ENCODE measurements at regions not wholly inside any gene's neighbourhood (a gene's known extent, or its start where the extent isn't known, plus 50 kb on each side); places are given as distances from the start of the nearest gene placed in this dataset.

- Histone ChIP-seq H3K9me3 (peaks cover 0 to 12% (median 0%) of the 10 kb centered on the region in 11 donors), H3K4me1 (no peaks in the 10 kb centered on the region), H3K27me3 (no peaks in the 10 kb centered on the region), H3K27ac (no peak overlapping the region), H3K36me3 (no peaks in the 10 kb centered on the region), H3K4me3 (no peak overlapping the region)
- intact Hi-C loops (cut with DNase I): no loop called here
- ATAC-seq (no peak), DNase-seq (no peak)
- no peak for TF ChIP-seq CTCF (IDR thresholded peaks at IDR 0.05)
Measured at GRCh38 chr3:5799398-5799797, 611.9 kb downstream of the EDEM1 start.

GRCh38 chr3:5800965-5801364 lies 613.5 kb downstream of the EDEM1 start:
- no peaks in the 10 kb centered on the region for H3K36me3 ChIP-seq
- no peak overlapping the region for H3K27ac ChIP-seq
- 67 to 70% methylated on average over 4 of the region's 4 CpGs for WGBS, 2 donors
- intact Hi-C loops (cut with DNase I): no loop called here
- no peaks in the 10 kb centered on the region for H3K4me1 ChIP-seq
- H3K9me3 ChIP-seq: peaks cover 0 to 7% (median 0%) of the 10 kb centered on the region in 11 donors
- no peak for TF ChIP-seq CTCF (IDR thresholded peaks at IDR 0.05)
- H3K4me3 ChIP-seq: no peak overlapping the region
- DNase-seq: no peak
- H3K27me3 ChIP-seq: no peaks in the 10 kb centered on the region
- no peak for ATAC-seq

GRCh38 chr3:5806192-5806591 lies 618.7 kb downstream of the EDEM1 start:
- no peak for TF ChIP-seq CTCF (IDR thresholded peaks at IDR 0.05)
- H3K9me3 ChIP-seq: peaks cover 0 to 7% (median 0%) of the 10 kb centered on the region in 11 donors
- no peak for DNase-seq
- no peaks in the 10 kb centered on the region for H3K27me3 ChIP-seq
- 64 to 79% methylated on average over 1 of the region's 1 CpG for WGBS, 2 donors
- no peaks in the 10 kb centered on the region for H3K4me1 ChIP-seq
- no peaks in the 10 kb centered on the region for H3K36me3 ChIP-seq
- H3K4me3 ChIP-seq: no peak overlapping the region
- ATAC-seq: no peak
- H3K27ac ChIP-seq: no peak overlapping the region
- intact Hi-C loops (cut with DNase I): no loop called here

- no peaks in the 10 kb centered on the region for H3K9me3 ChIP-seq
- ATAC-seq (no peak), DNase-seq (no peak)
- intact Hi-C loops (cut with DNase I): no loop called here
- no peak for TF ChIP-seq CTCF (IDR thresholded peaks at IDR 0.05)
- H3K27me3 ChIP-seq: no peaks in the 10 kb centered on the region
- 32 to 40% methylated on average over 9 of the region's 9 CpGs for WGBS, 2 donors
- H3K36me3 ChIP-seq: no peaks in the 10 kb centered on the region
- H3K27ac ChIP-seq: no peak overlapping the region
- no peaks in the 10 kb centered on the region for H3K4me1 ChIP-seq
- H3K4me3 ChIP-seq: no peak overlapping the region
Measured at GRCh38 chr3:5809586-5810246, 622.2 kb downstream of the EDEM1 start.

Data from heart right ventricle (tissue), 16 donors.